GM21786 (cell line): ENCODE measurements at regions not wholly inside any gene's neighbourhood (a gene's known extent, or its start where the extent isn't known, plus 50 kb on each side); places are given as distances from the start of the nearest gene placed in this dataset.
"Not testable (repeated sequence)": the region's sequence is repeated elsewhere in the genome, so short reads cannot be mapped to it uniquely, and the experiment has no call there.

Experiments used
- ATAC-seq: cut with Tn5 transposase; IDR thresholded peaks from one replicate; pipeline ENCODE4 v1.9.1; 2021; ENCODE audit not compliant: unreplicated experiment

- ATAC-seq = no peak
Observed at GRCh38 chr4:60589425-60589824, 610.7 kb upstream of the ADGRL3 start.

- ATAC-seq = no peak
Observed at GRCh38 chr4:60590116-60590515, 610.0 kb upstream of the ADGRL3 start.

- no peak for ATAC-seq
Observed at GRCh38 chr4:60605646-60606354, 594.3 kb upstream of the ADGRL3 start.

GRCh38 chr4:60611762-60612496 lies 588.2 kb upstream of the ADGRL3 start:
- no peak for ATAC-seq

GRCh38 chr4:60617731-60618130 lies 582.4 kb upstream of the ADGRL3 start:
- no peak for ATAC-seq

GRCh38 chr4:60619531-60620305 lies 580.4 kb upstream of the ADGRL3 start:
- no peak for ATAC-seq

- ATAC-seq = no peak
Observed at GRCh38 chr4:60637976-60638375, 562.1 kb upstream of the ADGRL3 start.

GRCh38 chr4:60648774-60649173 lies 551.4 kb upstream of the ADGRL3 start:
- ATAC-seq = no peak

- no peak for ATAC-seq
Observed at GRCh38 chr4:60652933-60653332, 547.2 kb upstream of the ADGRL3 start.

GRCh38 chr4:60655356-60655755 lies 544.8 kb upstream of the ADGRL3 start:
- ATAC-seq = no peak

GRCh38 chr4:60656171-60656570 lies 544.0 kb upstream of the ADGRL3 start:
- ATAC-seq = no peak

GRCh38 chr4:60657041-60657440 lies 543.1 kb upstream of the ADGRL3 start:
- no peak for ATAC-seq

- ATAC-seq = no peak
Observed at GRCh38 chr4:60657807-60658206, 542.3 kb upstream of the ADGRL3 start.

GRCh38 chr4:60663769-60664168 lies 536.4 kb upstream of the ADGRL3 start:
- ATAC-seq = no peak

GRCh38 chr4:60682901-60683300 lies 517.2 kb upstream of the ADGRL3 start:
- ATAC-seq = no peak

- no peak for ATAC-seq
Observed at GRCh38 chr4:60683357-60683756, 516.8 kb upstream of the ADGRL3 start.

- ATAC-seq = no peak
Observed at GRCh38 chr4:60683973-60684372, 516.2 kb upstream of the ADGRL3 start.

GRCh38 chr4:60696062-60696461 lies 504.1 kb upstream of the ADGRL3 start:
- not testable (repeated sequence) for ATAC-seq

- no peak for ATAC-seq
Observed at GRCh38 chr4:60709061-60709460, 491.1 kb upstream of the ADGRL3 start.

GRCh38 chr4:60718874-60719273 lies 481.3 kb upstream of the ADGRL3 start:
- ATAC-seq = no peak

- no peak for ATAC-seq
Observed at GRCh38 chr4:60721685-60722084, 478.4 kb upstream of the ADGRL3 start.

- ATAC-seq = no peak
Observed at GRCh38 chr4:60723796-60724195, 476.3 kb upstream of the ADGRL3 start.
